H1 (cell line): ENCODE measurements at regions not wholly inside any gene's neighbourhood (a gene's known extent, or its start where the extent isn't known, plus 50 kb on each side); places are given as distances from the start of the nearest gene placed in this dataset.

ENCODE experiments used
- CTCF ChIA-PET: fragments of 300-600 bp; sonication (Branson Sonifier 250); formaldehyde crosslinking; loops from one replicate; lab custom pipeline; 2021; ENCODE audit not compliant: partially characterized antibody; lab: Charles Lee
- POLR2A ChIA-PET: fragments of 300-600 bp; sonication (Branson Sonifier 250); formaldehyde crosslinking; loops from one replicate; lab custom pipeline; 2021; ENCODE audit warnings: inconsistent platforms; ENCODE audit not compliant: partially characterized antibody; lab: Charles Lee
- DNase-seq, 2 experiments: peaks; one replicate each; pipeline versions ENCODE4 v3.0.0 to v3.0.0-alpha.2; 2010 to 2022; ENCODE audit warnings: low spot score in 2 of 2, low read depth in 1 of 2, mixed read lengths in 1 of 2
- FAIRE-seq: peaks from 2 replicates; lab custom pipeline; 2011; peaks lifted over from hg19 to GRCh38; lab: Jason Lieb, UNC
- H2AFZ ChIP-seq: 2 replicates; pipeline ENCODE4 v1.8.1; 2012; ENCODE audit warnings: low read length, inconsistent platforms
- H2AK5ac ChIP-seq: 2 replicates; pipeline ENCODE4 v1.6.1; 2013; ENCODE audit warnings: low read depth, low read length
- H2BK120ac ChIP-seq: replicated peaks from 2 replicates; pipeline ENCODE3; 2013; ENCODE audit warnings: low read depth, low read length, inconsistent platforms
- H2BK12ac ChIP-seq: 2 replicates; pipeline ENCODE4 v1.6.1; 2013; ENCODE audit warnings: low read depth, low read length
- H2BK15ac ChIP-seq: 2 replicates; pipeline ENCODE4 v1.6.1; 2013; ENCODE audit warnings: low read length
- H2BK20ac ChIP-seq: 2 replicates; pipeline ENCODE4 v1.6.1; 2013; ENCODE audit warnings: low read length
- H2BK5ac ChIP-seq: 2 replicates; pipeline ENCODE4 v1.6.1; 2013; ENCODE audit warnings: low read depth, low read length
- H3K14ac ChIP-seq: 2 replicates; pipeline ENCODE4 v1.6.1; 2013; ENCODE audit warnings: inconsistent platforms; ENCODE audit not compliant: insufficient read length
- H3K18ac ChIP-seq: 2 replicates; pipeline ENCODE4 v1.6.1; 2013; ENCODE audit warnings: low read length; ENCODE audit errors: extremely low read depth
- H3K23ac ChIP-seq: 2 replicates; pipeline ENCODE4 v1.6.1; 2013; ENCODE audit warnings: inconsistent platforms; ENCODE audit not compliant: insufficient read length
- H3K23me2 ChIP-seq: 2 replicates; pipeline ENCODE4 v1.6.1; 2013; ENCODE audit warnings: low read depth, low read length
- H3K27ac ChIP-seq: 2 replicates; pipeline ENCODE4 v1.6.1; 2011; ENCODE audit warnings: low read depth, low read length, inconsistent platforms
- H3K27me3 ChIP-seq, 4 experiments: replicated peaks in 1 of 4; 1 replicate in 1 of 4; 2 replicates in 3 of 4; pipeline versions ENCODE4 v1.6.1 to v1.8.1; 2011 to 2013; ENCODE audit warnings: low read length in 3 of 4, mild to moderate bottlenecking in 3 of 4, inconsistent platforms in 2 of 4, mixed read lengths in 2 of 4, moderate library complexity in 1 of 4; ENCODE audit not compliant: control insufficient read depth in 3 of 4, insufficient read depth in 3 of 4; ENCODE audit errors: extremely low read depth in 1 of 4
- H3K36me3 ChIP-seq, 4 experiments: 2 replicates each; pipeline versions ENCODE4 v1.6.1 to v1.8.1; 2011 to 2013; ENCODE audit warnings: mild to moderate bottlenecking in 4 of 4, low read length in 3 of 4, moderate library complexity in 2 of 4, control low read depth in 1 of 4, inconsistent platforms in 1 of 4; ENCODE audit not compliant: insufficient read depth in 4 of 4, control insufficient read depth in 2 of 4
- H3K4ac ChIP-seq: replicated peaks from 2 replicates; pipeline ENCODE3; 2013; ENCODE audit warnings: low read length, low read depth, mixed read lengths, inconsistent platforms; ENCODE audit not compliant: insufficient read length
- H3K4me1 ChIP-seq, 4 experiments: replicated peaks in 1 of 4; 1 replicate in 1 of 4; 2 replicates in 3 of 4; pipeline versions ENCODE4 v1.6.1 to v1.8.1; 2011 to 2013; ENCODE audit warnings: low read length in 3 of 4, inconsistent platforms in 2 of 4, mixed read lengths in 1 of 4; ENCODE audit not compliant: insufficient read depth in 4 of 4, control insufficient read depth in 3 of 4
- H3K4me2 ChIP-seq, 2 experiments: 2 replicates each; pipeline versions ENCODE4 v1.6.1 to v1.8.1; 2011 to 2013; ENCODE audit warnings: low read depth in 2 of 2, low read length in 2 of 2, control low read depth in 1 of 2, inconsistent platforms in 1 of 2, mild to moderate bottlenecking in 1 of 2; ENCODE audit not compliant: insufficient read depth in 1 of 2
- H3K4me3 ChIP-seq, 4 experiments: fragments of 200-600, 300-600 bp in 1 of 4; sonication (generic), shearing (Covaris generic), sonication (Bioruptor Twin) in 1 of 4; 2 replicates each; pipeline versions ENCODE4 v1.5.1 to v1.8.1; 2011 to 2016; ENCODE audit warnings: low read length in 4 of 4, low read depth in 3 of 4, control low read depth in 2 of 4, inconsistent platforms in 2 of 4, mild to moderate bottlenecking in 2 of 4, mixed read lengths in 1 of 4, moderate library complexity in 1 of 4; ENCODE audit not compliant: insufficient read depth in 2 of 4; ENCODE audit errors: extremely low read depth in 1 of 4
- H3K56ac ChIP-seq: replicated peaks from 2 replicates; pipeline ENCODE3; 2013; ENCODE audit warnings: low read depth, mild to moderate bottlenecking, mixed read lengths, low read length, inconsistent platforms; ENCODE audit not compliant: insufficient read length
- H3K79me1 ChIP-seq: 2 replicates; pipeline ENCODE4 v1.6.1; 2013; ENCODE audit warnings: low read depth, low read length, control low read depth
- H3K79me2 ChIP-seq, 2 experiments: 2 replicates each; pipeline versions ENCODE4 v1.6.1 to v1.8.1; 2012 to 2013; ENCODE audit warnings: low read length in 2 of 2, mild to moderate bottlenecking in 2 of 2, inconsistent platforms in 1 of 2; ENCODE audit not compliant: insufficient read depth in 2 of 2, control insufficient read depth in 1 of 2
- H3K9ac ChIP-seq, 4 experiments: replicated peaks in 1 of 4; 1 replicate in 1 of 4; 2 replicates in 3 of 4; pipeline versions ENCODE4 v1.6.1 to v1.8.1; 2011 to 2013; ENCODE audit warnings: low read depth in 3 of 4, low read length in 3 of 4, control low read depth in 2 of 4, mild to moderate bottlenecking in 2 of 4, moderate library complexity in 2 of 4, inconsistent platforms in 1 of 4; ENCODE audit errors: extremely low read depth in 1 of 4
- H3K9me3 ChIP-seq, 2 experiments: 2 replicates each; pipeline versions ENCODE4 v1.6.1 to v1.8.1; 2012 to 2013; ENCODE audit warnings: mild to moderate bottlenecking in 2 of 2, moderate library complexity in 2 of 2, control low read depth in 1 of 2, inconsistent platforms in 1 of 2, low read depth in 1 of 2, low read length in 1 of 2, mixed read lengths in 1 of 2; ENCODE audit not compliant: insufficient read depth in 2 of 2
- H4K20me1 ChIP-seq, 2 experiments: replicated peaks in 1 of 2; 2 replicates each; pipeline versions ENCODE3 to v1.8.1; 2011 to 2013; ENCODE audit warnings: inconsistent platforms in 2 of 2, low read length in 2 of 2, mild to moderate bottlenecking in 1 of 2; ENCODE audit not compliant: insufficient read depth in 2 of 2, control insufficient read depth in 1 of 2
- H4K5ac ChIP-seq: 2 replicates; pipeline ENCODE4 v1.6.1; 2013; ENCODE audit warnings: low read length, low read depth, mixed read lengths, inconsistent platforms; ENCODE audit not compliant: insufficient read length
- H4K8ac ChIP-seq: 2 replicates; pipeline ENCODE4 v1.8.0; 2013; ENCODE audit warnings: mild to moderate bottlenecking, moderate library complexity, low read length, inconsistent platforms; ENCODE audit not compliant: insufficient read depth; ENCODE audit errors: extremely low read depth
- H4K91ac ChIP-seq: replicated peaks from 2 replicates; pipeline ENCODE3; 2013; ENCODE audit warnings: low read length, mixed read lengths, inconsistent platforms; ENCODE audit not compliant: insufficient read length
- POLR2A ChIP-seq, 2 experiments: IDR thresholded peaks; 1 replicate in 1 of 2; 2 replicates in 1 of 2; pipeline ENCODE4 v1.6.1; 2011; ENCODE audit warnings: low read depth in 2 of 2, low read length in 2 of 2, mild to moderate bottlenecking in 2 of 2; ENCODE audit errors: control extremely low read depth in 1 of 2
- WGBS, 2 experiments: shearing (Covaris generic) in 1 of 2; methylation state at CpG; one replicate each; pipeline versions ENCODE4 v1.1.6 to v1.1.7; 2013 to 2015; ENCODE audit warnings: low lambda C conversion rate in 2 of 2, mixed read lengths in 2 of 2, inconsistent platforms in 1 of 2, low coverage in 1 of 2, missing lambda C conversion rate in 1 of 2; ENCODE audit not compliant: insufficient replicate concordance in 2 of 2, insufficient coverage in 1 of 2, insufficient read length in 1 of 2; ENCODE audit errors: extremely low coverage in 1 of 2, missing lambda C conversion rate in 1 of 2; 5-methylcytosine and 5-hydroxymethylcytosine counted together

DNA sequence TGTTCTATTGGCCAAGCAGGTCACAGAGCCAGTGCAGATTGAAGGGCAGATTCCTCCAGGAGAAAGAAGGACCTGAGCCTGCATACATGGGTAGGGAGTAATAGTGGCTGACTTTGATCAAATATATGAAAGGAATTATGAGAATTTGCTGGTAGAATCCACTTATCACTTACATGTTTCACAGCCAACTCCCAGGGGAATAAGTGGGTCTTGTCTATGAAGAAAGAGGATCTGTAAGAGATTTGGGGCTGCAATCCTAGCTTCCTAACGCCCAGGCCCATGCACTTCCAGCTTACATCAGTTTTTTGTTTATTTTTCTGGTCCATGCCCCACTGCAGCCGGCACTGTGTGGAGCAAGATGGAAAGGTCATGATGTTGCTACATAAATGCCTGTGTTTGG lies 107.9 kb upstream of the SYNDIG1 start:
- H2BK15ac ChIP-seq, result no peak overlapping the region
- H3K23ac ChIP-seq, result no peak overlapping the region
- no peak overlapping the region for H2AK5ac ChIP-seq
- no peak overlapping the region for H3K14ac ChIP-seq
- H3K9ac ChIP-seq, result no peak overlapping the region
- no peak overlapping the region for H2BK20ac ChIP-seq
- no peak overlapping the region for H4K5ac ChIP-seq
- H3K4me1 ChIP-seq, result no peaks in the 10 kb centered on the region; a peak in 1 of 7 replicates
- peaks cover 8 to 9% of the 10 kb centered on the region in 2 experiments for H3K9me3 ChIP-seq
- no peak overlapping the region for H4K91ac ChIP-seq
- H3K27me3 ChIP-seq, result peaks cover 0 to 3% (median 0%) of the 10 kb centered on the region in 4 experiments; a peak in 1 of 7 replicates
- no peak overlapping the region for H3K4me3 ChIP-seq
- FAIRE-seq (no peak), DNase-seq (no peak)
- H3K79me2 ChIP-seq, result no peaks in the 10 kb centered on the region
- H3K23me2 ChIP-seq, result no peaks in the 10 kb centered on the region
- H3K4ac ChIP-seq, result no peak overlapping the region
- WGBS, 2 experiments, result 85% methylated on average over 2 of the region's 2 CpGs; no CpG with 5 or more reads in 1 of the 2 experiments
- H2BK12ac ChIP-seq, result no peak overlapping the region
- no peak overlapping the region for H4K8ac ChIP-seq
- no peak overlapping the region for H3K27ac ChIP-seq
- H3K18ac ChIP-seq, result no peak overlapping the region
- ChIA-PET CTCF (interaction anchor here (0.7 kb wide), 1 partner anchor 555 kb away, joined by 3 read pairs; no protein-coding TSS in a partner anchor), POLR2A (no interaction called here)
- H3K4me2 ChIP-seq, result no peak overlapping the region
- no peaks in the 10 kb centered on the region for H4K20me1 ChIP-seq
- no peak overlapping the region for H2BK120ac ChIP-seq
- H3K56ac ChIP-seq, result no peak overlapping the region
- H2BK5ac ChIP-seq, result no peak overlapping the region
- no peaks in the 10 kb centered on the region for H3K36me3 ChIP-seq
- H2AFZ ChIP-seq, result no peak overlapping the region
- no peaks in the 10 kb centered on the region for H3K79me1 ChIP-seq
- no peak for TF ChIP-seq POLR2A (IDR thresholded peaks at IDR 0.05; ENCODE audit: control extremely low read depth in 1 of 2, low read depth in 2 of 2, low read length in 2 of 2)
